ENCODE measurements at regions not wholly inside any gene's neighbourhood (a gene's known extent, or its start where the extent isn't known, plus 50 kb on each side); places are given as distances from the start of the nearest gene placed in this dataset.

- POLR2A ChIA-PET, result no interaction called here
- Histone ChIP-seq H3K27ac (ENCODE audit: extremely low read depth, low read depth, low read length) (no peak overlapping the region), H3K9me3 (ENCODE audit: control insufficient read depth, insufficient read depth, low read depth, low read length) (no peaks in the 10 kb centered on the region), H3K36me3 (ENCODE audit: control insufficient read depth in 2 of 2, insufficient read depth in 1 of 2, low read length in 2 of 2) (no peaks in the 10 kb centered on the region), H3K4me3 (ENCODE audit: low read depth, low read length) (no peak overlapping the region), H3K4me1 (ENCODE audit: control insufficient read depth, insufficient read depth, low read length) (peaks cover 9% of the 10 kb centered on the region; the same call in 1 of the 2 replicates)
- no peak for TF ChIP-seq ZNF266 (tag by site-specific recombination; IDR thresholded peaks at IDR 0.05; ENCODE audit: low read depth)
- CTCF ChIA-PET, result interaction anchor here (0.7 to 1.3 kb wide), 2 partner anchors 27 to 1161 kb away, joined by 3 read pairs; no protein-coding TSS in a partner anchor
Measured at GRCh38 chr12:92543840-92544239, 158.9 kb upstream of the PLEKHG7 start.

GRCh38 chr12:92543359-92543758, 159.4 kb upstream of the PLEKHG7 start:
- H3K9me3 ChIP-seq (ENCODE audit: control insufficient read depth, insufficient read depth, low read depth, low read length), result no peaks in the 10 kb centered on the region
- H3K4me3 ChIP-seq (ENCODE audit: low read depth, low read length), result no peak overlapping the region
- no peaks in the 10 kb centered on the region for H3K36me3 ChIP-seq (ENCODE audit: control insufficient read depth in 2 of 2, insufficient read depth in 1 of 2, low read length in 2 of 2)
- 0 out of 2 replicates have a peak overlapping the region, but pooled peaks have one; percentile 34 for H3K27ac ChIP-seq (ENCODE audit: extremely low read depth, low read depth, low read length)
- TF ChIP-seq ZNF660 (tag by site-specific recombination; IDR thresholded peaks at IDR 0.05), result no peak
- TF ChIP-seq ZNF266 (tag by site-specific recombination; IDR thresholded peaks at IDR 0.05; ENCODE audit: low read depth), result no peak
- no peak for TF ChIP-seq ZNF843 (tag by site-specific recombination; IDR thresholded peaks at IDR 0.05)
- no peak for TF ChIP-seq ZFP3 (tag by site-specific recombination; IDR thresholded peaks at IDR 0.05; ENCODE audit: low read depth)
- no peak for TF ChIP-seq ZNF292 (tag by site-specific recombination; IDR thresholded peaks at IDR 0.05; ENCODE audit: borderline replicate concordance, low read depth)
- TF ChIP-seq ZNF2 (tag by site-specific recombination; IDR thresholded peaks at IDR 0.05), result no peak
- TF ChIP-seq ZNF747 (tag by site-specific recombination; IDR thresholded peaks at IDR 0.05), result no peak
- no peak for TF ChIP-seq ZNF133 (tag by site-specific recombination; IDR thresholded peaks at IDR 0.05)
- TF ChIP-seq PRDM4 (tag by site-specific recombination; IDR thresholded peaks at IDR 0.05), result no peak
- peaks cover 9% of the 10 kb centered on the region; the same call in 1 of the 2 replicates for H3K4me1 ChIP-seq (ENCODE audit: control insufficient read depth, insufficient read depth, low read length)
- ChIA-PET CTCF (interaction anchor here (1.3 kb wide), 1 partner anchor 1161 kb away, joined by 3 read pairs; no protein-coding TSS in a partner anchor), POLR2A (no interaction called here)

GRCh38 chr12:92541731-92542130, 161.1 kb upstream of the PLEKHG7 start:
- POLR2A ChIA-PET, result no interaction called here
- Histone ChIP-seq H3K27ac (ENCODE audit: extremely low read depth, low read depth, low read length) (no peak overlapping the region), H3K4me3 (ENCODE audit: low read depth, low read length) (no peak overlapping the region), H3K4me1 (ENCODE audit: control insufficient read depth, insufficient read depth, low read length) (peaks cover 6% of the 10 kb centered on the region; the same call in 1 of the 2 replicates), H3K36me3 (ENCODE audit: control insufficient read depth in 2 of 2, insufficient read depth in 1 of 2, low read length in 2 of 2) (no peaks in the 10 kb centered on the region), H3K9me3 (ENCODE audit: control insufficient read depth, insufficient read depth, low read depth, low read length) (no peaks in the 10 kb centered on the region)
- CTCF ChIA-PET, result interaction anchor here (0.7 kb wide), 1 partner anchor 682 kb away, joined by 3 read pairs; no protein-coding TSS in a partner anchor
- TF ChIP-seq ZEB2 (tag by site-specific recombination; IDR thresholded peaks at IDR 0.05) (no peak), HIC1 (tag by site-specific recombination; IDR thresholded peaks at IDR 0.05) (no peak), GLIS1 (tag by site-specific recombination; IDR thresholded peaks at IDR 0.05) (no peak), ZNF560 (tag by site-specific recombination; IDR thresholded peaks at IDR 0.05; ENCODE audit: borderline replicate concordance) (no peak), SETDB1 (IDR thresholded peaks at IDR 0.05; ENCODE audit: insufficient read length, low read length) (no peak), ZNF169 (tag by site-specific recombination; IDR thresholded peaks at IDR 0.05) (no peak), ZNF658 (tag by site-specific recombination; IDR thresholded peaks at IDR 0.05) (no peak), ZNF146 (tag by site-specific recombination; IDR thresholded peaks at IDR 0.05) (no peak), RBAK (tag by site-specific recombination; IDR thresholded peaks at IDR 0.05) (no peak), OSR2 (tag by site-specific recombination; IDR thresholded peaks at IDR 0.05) (no peak), ZIC2 (tag by site-specific recombination; IDR thresholded peaks at IDR 0.05) (no peak), ZNF529 (tag by site-specific recombination; IDR thresholded peaks at IDR 0.05; ENCODE audit: insufficient replicate concordance) (no peak), ZNF621 (tag by site-specific recombination; IDR thresholded peaks at IDR 0.05) (no peak), ZNF645 (tag by site-specific recombination; IDR thresholded peaks at IDR 0.05) (no peak), ZNF624 (tag by site-specific recombination; IDR thresholded peaks at IDR 0.05) (no peak), AEBP2 (tag by site-specific recombination; IDR thresholded peaks at IDR 0.05; ENCODE audit: borderline replicate concordance) (no peak), ZNF324 (tag by site-specific recombination; IDR thresholded peaks at IDR 0.05) (no peak)
